ENCODE measurements at regions not wholly inside any gene's neighbourhood (a gene's known extent, or its start where the extent isn't known, plus 50 kb on each side); places are given as distances from the start of the nearest gene placed in this dataset.

GRCh38 chr2:15855766-15856260 lies 84.5 kb upstream of the MYCN start:
- Histone ChIP-seq H2AFZ (ENCODE audit: low read length) (no peak overlapping the region), H3K79me2 (ENCODE audit: control insufficient read depth, insufficient read depth, low read length) (no peaks in the 10 kb centered on the region), H3K9ac (ENCODE audit: insufficient read depth, low read length) (no peak overlapping the region), H3K27ac (ENCODE audit: insufficient read depth, low read length) (no peak overlapping the region), H3K9me3 (ENCODE audit: control insufficient read depth, insufficient read depth, low read depth, low read length) (no peaks in the 10 kb centered on the region), H3K4me3 (replicated peaks in 1 of 4; ENCODE audit: control extremely low read depth in 1 of 4, insufficient read depth in 1 of 4, low read depth in 3 of 4, low read length in 4 of 4) (no peak overlapping the region), H4K20me1 (ENCODE audit: control insufficient read depth, extremely low read depth, insufficient read depth, low read length) (no peaks in the 10 kb centered on the region), H3K36me3 (ENCODE audit: control insufficient read depth, insufficient read depth, low read length) (no peaks in the 10 kb centered on the region), H3K27me3 (ENCODE audit: control insufficient read depth, insufficient read depth, low read length) (no peaks in the 10 kb centered on the region), H3K4me1 (ENCODE audit: control insufficient read depth, extremely low read depth, insufficient read depth, low read length) (no peaks in the 10 kb centered on the region), H3K4me2 (ENCODE audit: extremely low read depth, insufficient read depth, low read length) (no peak overlapping the region)
- DNase-seq (ENCODE audit: low read depth in 2 of 2), result no peak
- TF ChIP-seq CTCF (conservative IDR thresholded peaks at IDR 0.05 in 1 of 2, IDR thresholded peaks at IDR 0.05 in 1 of 2; ENCODE audit: low read depth in 1 of 2, low read length in 2 of 2), result no peak
- TF ChIP-seq EZH2 (IDR thresholded peaks at IDR 0.05; ENCODE audit: low read length, missing control alignments), result no peak

DNA sequence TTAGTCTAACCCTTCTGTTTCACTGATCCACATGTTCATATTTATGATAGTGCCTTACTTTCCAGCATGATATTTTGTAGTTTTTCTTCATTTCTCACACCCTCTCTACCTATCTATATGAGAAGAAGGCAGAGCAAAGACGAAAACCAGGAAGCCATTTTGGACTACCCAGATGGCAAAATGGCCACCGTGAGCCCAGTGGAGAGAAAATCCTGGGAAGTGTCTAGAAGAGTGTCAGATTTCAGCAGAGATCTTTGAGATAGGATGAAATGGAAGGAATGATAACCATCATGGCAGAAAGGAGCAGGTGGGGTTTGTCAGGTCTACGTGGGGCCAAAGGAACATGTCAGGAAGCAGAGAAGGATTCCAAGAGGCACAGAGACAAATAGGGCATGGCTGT lies 84.0 kb upstream of the MYCN start:
- Histone ChIP-seq H3K79me2 (ENCODE audit: control insufficient read depth, insufficient read depth, low read length) (no peaks in the 10 kb centered on the region), H3K4me2 (ENCODE audit: extremely low read depth, insufficient read depth, low read length) (no peak overlapping the region), H3K27me3 (ENCODE audit: control insufficient read depth, insufficient read depth, low read length) (no peaks in the 10 kb centered on the region), H4K20me1 (ENCODE audit: control insufficient read depth, extremely low read depth, insufficient read depth, low read length) (no peaks in the 10 kb centered on the region), H3K36me3 (ENCODE audit: control insufficient read depth, insufficient read depth, low read length) (no peaks in the 10 kb centered on the region), H3K9me3 (ENCODE audit: control insufficient read depth, insufficient read depth, low read depth, low read length) (no peaks in the 10 kb centered on the region), H2AFZ (ENCODE audit: low read length) (no peak overlapping the region), H3K4me3 (replicated peaks in 1 of 4; ENCODE audit: control extremely low read depth in 1 of 4, insufficient read depth in 1 of 4, low read depth in 3 of 4, low read length in 4 of 4) (no peak overlapping the region), H3K27ac (ENCODE audit: insufficient read depth, low read length) (no peak overlapping the region), H3K4me1 (ENCODE audit: control insufficient read depth, extremely low read depth, insufficient read depth, low read length) (no peaks in the 10 kb centered on the region), H3K9ac (ENCODE audit: insufficient read depth, low read length) (no peak overlapping the region)
- no peak for DNase-seq (ENCODE audit: low read depth in 2 of 2)
- TF ChIP-seq EZH2 (IDR thresholded peaks at IDR 0.05; ENCODE audit: low read length, missing control alignments) (no peak), CTCF (conservative IDR thresholded peaks at IDR 0.05 in 1 of 2, IDR thresholded peaks at IDR 0.05 in 1 of 2; ENCODE audit: low read depth in 1 of 2, low read length in 2 of 2) (no peak)

DNA sequence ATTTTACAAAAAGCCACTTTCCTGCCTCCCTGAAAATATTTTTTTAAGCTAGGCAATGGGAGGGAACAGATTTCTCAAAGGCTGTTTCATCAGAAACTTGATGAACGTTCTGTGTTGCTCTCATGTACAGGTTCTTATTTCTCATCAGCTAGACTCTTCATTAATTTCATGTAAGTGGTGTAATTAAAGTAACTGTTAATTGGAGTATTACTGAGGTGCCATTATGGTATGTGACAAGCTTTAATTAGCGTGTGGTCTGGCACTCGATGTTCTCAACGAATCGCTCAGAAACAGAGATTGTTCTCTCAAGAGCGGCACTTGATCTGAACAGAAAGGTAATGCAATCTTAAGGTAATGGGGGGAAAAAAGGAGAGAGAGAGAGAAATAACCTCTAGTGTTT lies 81.9 kb upstream of the MYCN start:
- H3K27ac ChIP-seq (ENCODE audit: insufficient read depth, low read length), result no peak overlapping the region
- TF ChIP-seq CTCF (conservative IDR thresholded peaks at IDR 0.05 in 1 of 2, IDR thresholded peaks at IDR 0.05 in 1 of 2; ENCODE audit: low read depth in 1 of 2, low read length in 2 of 2), result no peak
- no peak for TF ChIP-seq EZH2 (IDR thresholded peaks at IDR 0.05; ENCODE audit: low read length, missing control alignments)

More for the DNA sequence above, 81.9 kb upstream of the MYCN start:
- H3K9me3 ChIP-seq (ENCODE audit: control insufficient read depth, insufficient read depth, low read depth, low read length), result no peaks in the 10 kb centered on the region
- no peak overlapping the region for H3K4me2 ChIP-seq (ENCODE audit: extremely low read depth, insufficient read depth, low read length)
- H3K4me1 ChIP-seq (ENCODE audit: control insufficient read depth, extremely low read depth, insufficient read depth, low read length), result no peaks in the 10 kb centered on the region
- H3K27me3 ChIP-seq (ENCODE audit: control insufficient read depth, insufficient read depth, low read length), result no peaks in the 10 kb centered on the region
- no peaks in the 10 kb centered on the region for H3K79me2 ChIP-seq (ENCODE audit: control insufficient read depth, insufficient read depth, low read length)
- H2AFZ ChIP-seq (ENCODE audit: low read length), result no peak overlapping the region
- no peaks in the 10 kb centered on the region for H3K36me3 ChIP-seq (ENCODE audit: control insufficient read depth, insufficient read depth, low read length)
- no peaks in the 10 kb centered on the region for H4K20me1 ChIP-seq (ENCODE audit: control insufficient read depth, extremely low read depth, insufficient read depth, low read length)
- no peak for DNase-seq (ENCODE audit: low read depth in 2 of 2)
- no peak overlapping the region for H3K4me3 ChIP-seq (replicated peaks in 1 of 4; ENCODE audit: control extremely low read depth in 1 of 4, insufficient read depth in 1 of 4, low read depth in 3 of 4, low read length in 4 of 4)
- no peak overlapping the region for H3K9ac ChIP-seq (ENCODE audit: insufficient read depth, low read length)
